Neural progenitor cell (in vitro differentiated cells): ENCODE measurements at regions not wholly inside any gene's neighbourhood (a gene's known extent, or its start where the extent isn't known, plus 50 kb on each side); places are given as distances from the start of the nearest gene placed in this dataset.

Experiments
- DNase-seq: peaks from one replicate; pipeline ENCODE4 v3.0.0-alpha.2; 2016; ENCODE audit warnings: low spot score
- H2AFZ ChIP-seq: fragments of 200-600 bp; sonication (generic); replicated peaks from 2 replicates; pipeline ENCODE4 v1.6.1; 2016; ENCODE audit warnings: antibody characterized with exemption
- H3F3A ChIP-seq: fragments of 200-600 bp; sonication (generic); 2 replicates; pipeline ENCODE4 v1.6.1; 2016; ENCODE audit warnings: antibody characterized with exemption, low read depth
- H3K27ac ChIP-seq: fragments of 200-600 bp; sonication (generic); 2 replicates; pipeline ENCODE4 v1.5.1; 2016; ENCODE audit warnings: mild to moderate bottlenecking
- H3K27me3 ChIP-seq: fragments of 200-600 bp; sonication (generic); 2 replicates; pipeline ENCODE4 v1.6.1; 2016; ENCODE audit warnings: mild to moderate bottlenecking, moderate library complexity
- H3K36me3 ChIP-seq: fragments of 200-600 bp; sonication (generic); 2 replicates; pipeline ENCODE4 v1.5.1; 2016
- H3K4me1 ChIP-seq: fragments of 200-600 bp; sonication (generic); 2 replicates; pipeline ENCODE4 v1.6.1; 2016; ENCODE audit warnings: mixed run types
- H3K4me2 ChIP-seq: fragments of 200-600 bp; sonication (generic); 2 replicates; pipeline ENCODE4 v1.6.1; 2016
- H3K4me3 ChIP-seq: fragments of 200-600 bp; sonication (generic); 2 replicates; pipeline ENCODE4 v1.5.1; 2016
- H3K79me2 ChIP-seq: fragments of 200-600 bp; sonication (generic); 2 replicates; pipeline ENCODE4 v1.6.1; 2016; ENCODE audit warnings: low read depth
- H3K9ac ChIP-seq: fragments of 200-600 bp; sonication (generic); 2 replicates; pipeline ENCODE4 v1.6.1; 2016
- H3K9me3 ChIP-seq: fragments of 200-600 bp; sonication (generic); 2 replicates; pipeline ENCODE4 v1.5.1; 2016; ENCODE audit warnings: low read depth
- H4K20me1 ChIP-seq: fragments of 200-600 bp; sonication (generic); 2 replicates; pipeline ENCODE4 v1.6.1; 2016; ENCODE audit warnings: low read depth
- H3K27ac Mint-ChIP-seq: 3 replicates; pipeline ENCODE4 v1.8.0; 2021; ENCODE audit warnings: mixed read lengths
- H3K27me3 Mint-ChIP-seq: 2 replicates; pipeline ENCODE4 v1.8.0; 2022; ENCODE audit warnings: low read depth, mild to moderate bottlenecking, inconsistent platforms, moderate library complexity, mixed read lengths; ENCODE audit not compliant: insufficient read depth
- H3K36me3 Mint-ChIP-seq: 3 replicates; pipeline ENCODE4 v1.8.0; 2021; ENCODE audit warnings: mixed read lengths
- H3K4me1 Mint-ChIP-seq: 3 replicates; pipeline ENCODE4 v1.8.0; 2021; ENCODE audit warnings: mixed read lengths
- H3K4me3 Mint-ChIP-seq: 3 replicates; pipeline ENCODE4 v1.8.0; 2021; ENCODE audit warnings: mild to moderate bottlenecking, moderate library complexity, mixed read lengths
- H3K9me3 Mint-ChIP-seq: 3 replicates; pipeline ENCODE4 v1.8.0; 2020; ENCODE audit warnings: mixed read lengths
- CTCF ChIP-seq: fragments of 200-600 bp; sonication (generic); IDR thresholded peaks from 2 replicates; pipeline ENCODE4 v1.5.1; 2017; ENCODE audit warnings: antibody characterized with exemption, mild to moderate bottlenecking
- EZH2 ChIP-seq: fragments of 200-600 bp; sonication (generic); IDR thresholded peaks from 2 replicates; pipeline ENCODE4 v1.6.1; 2017; ENCODE audit warnings: antibody characterized with exemption, mild to moderate bottlenecking, moderate library complexity
- EZH2phosphoT487 ChIP-seq: fragments of 200-600 bp; sonication (generic); IDR thresholded peaks from 2 replicates; pipeline ENCODE4 v1.6.1; 2017; ENCODE audit warnings: antibody characterized with exemption

GRCh38 chr3:168843481-168843880 is 747.8 kb upstream of the GOLIM4 start:
- TF ChIP-seq CTCF (no peak), EZH2 (no peak), EZH2phosphoT487 (no peak)
- Histone ChIP-seq H4K20me1 (no peaks in the 10 kb centered on the region), H3K36me3 (no peaks in the 10 kb centered on the region), H3K4me3 (no peak overlapping the region), H2AFZ (no peak overlapping the region), H3K9ac (no peak overlapping the region), H3K4me2 (no peak overlapping the region), H3K27ac (no peak overlapping the region), H3K79me2 (no peaks in the 10 kb centered on the region), H3F3A (no peaks in the 10 kb centered on the region), H3K27me3 (peaks cover 15% of the 10 kb centered on the region), H3K9me3 (no peaks in the 10 kb centered on the region), H3K4me1 (no peaks in the 10 kb centered on the region)
- no peak for DNase-seq
- Mint-ChIP-seq H3K4me3 (no peak overlapping the region), H3K27ac (no peak overlapping the region), H3K4me1 (peaks cover 14% of the 10 kb centered on the region), H3K27me3 (peaks cover 2% of the 10 kb centered on the region), H3K9me3 (no peaks in the 10 kb centered on the region), H3K36me3 (no peaks in the 10 kb centered on the region)

- no peak overlapping the region for H3K27ac ChIP-seq
- no peaks in the 10 kb centered on the region for H3K27me3 ChIP-seq
- H3F3A ChIP-seq: no peaks in the 10 kb centered on the region
- Mint-ChIP-seq H3K36me3 (peaks cover 12% of the 10 kb centered on the region), H3K4me1 (peaks cover 9% of the 10 kb centered on the region), H3K27ac (no peak overlapping the region), H3K27me3 (no peaks in the 10 kb centered on the region), H3K4me3 (no peak overlapping the region), H3K9me3 (no peaks in the 10 kb centered on the region)
- no peak for TF ChIP-seq EZH2phosphoT487
- no peak for TF ChIP-seq CTCF
- no peak for TF ChIP-seq EZH2
- no peaks in the 10 kb centered on the region for H3K4me1 ChIP-seq
- DNase-seq: no peak
- H3K9me3 ChIP-seq: no peaks in the 10 kb centered on the region
- H3K4me2 ChIP-seq: no peak overlapping the region
- no peaks in the 10 kb centered on the region for H4K20me1 ChIP-seq
- no peak overlapping the region for H3K4me3 ChIP-seq
- no peaks in the 10 kb centered on the region for H3K79me2 ChIP-seq
- no peak overlapping the region for H3K9ac ChIP-seq
- H2AFZ ChIP-seq: no peak overlapping the region
- no peaks in the 10 kb centered on the region for H3K36me3 ChIP-seq
Observed at GRCh38 chr3:168839653-168840052, 743.9 kb upstream of the GOLIM4 start.

- no peak overlapping the region for H3K27ac Mint-ChIP-seq
- no peak for DNase-seq
- Histone ChIP-seq H3K36me3 (no peaks in the 10 kb centered on the region), H3F3A (no peaks in the 10 kb centered on the region), H3K4me2 (no peak overlapping the region), H3K27me3 (no peaks in the 10 kb centered on the region), H3K79me2 (no peaks in the 10 kb centered on the region), H4K20me1 (no peaks in the 10 kb centered on the region), H3K27ac (no peak overlapping the region), H3K9ac (no peak overlapping the region), H3K9me3 (no peaks in the 10 kb centered on the region), H2AFZ (no peak overlapping the region), H3K4me3 (no peak overlapping the region), H3K4me1 (no peaks in the 10 kb centered on the region)
- H3K36me3 Mint-ChIP-seq: peaks cover 34% of the 10 kb centered on the region
- H3K9me3 Mint-ChIP-seq: peaks cover 12% of the 10 kb centered on the region
- TF ChIP-seq EZH2 (no peak), EZH2phosphoT487 (no peak), CTCF (no peak)
- peaks cover 4% of the 10 kb centered on the region for H3K27me3 Mint-ChIP-seq
- peaks cover 8% of the 10 kb centered on the region for H3K4me1 Mint-ChIP-seq
- no peak overlapping the region for H3K4me3 Mint-ChIP-seq
Observed at GRCh38 chr3:168834558-168834957, 738.8 kb upstream of the GOLIM4 start.
